Esophagus squamous epithelium (tissue), 5 donors: ENCODE measurements at regions not wholly inside any gene's neighbourhood (a gene's known extent, or its start where the extent isn't known, plus 50 kb on each side); places are given as distances from the start of the nearest gene placed in this dataset.
"Not testable (repeated sequence)": the region's sequence is repeated elsewhere in the genome, so short reads cannot be mapped to it uniquely, and the experiment has no call there.

Experiments used
- DNase-seq: peaks from one replicate; lab custom pipeline; 2025; lab: John Stamatoyannopoulos, UW
- H3K27ac ChIP-seq, 4 donors: fragments of 200-600 bp; sonication (generic); one replicate each; pipeline ENCODE4 v1.5.1; 2016 to 2019; ENCODE audit warnings: mild to moderate bottlenecking in 1 of 4
- H3K27me3 ChIP-seq, 4 donors: fragments of 200-600 bp; sonication (generic); 1 replicate in 3 of 4; 2 replicates in 1 of 4; pipeline versions ENCODE4 v1.5.1 to v1.6.0; 2017 to 2021; ENCODE audit warnings: antibody characterized with exemption in 1 of 4
- H3K36me3 ChIP-seq, 3 donors: fragments of 200-600 bp; sonication (generic); one replicate each; pipeline ENCODE4 v1.5.1; 2016 to 2019
- H3K4me1 ChIP-seq, 3 donors: fragments of 200-600 bp; sonication (generic); one replicate each; pipeline ENCODE4 v1.5.1; 2017 to 2019
- H3K4me3 ChIP-seq, 4 donors: fragments of 200-600 bp; sonication (generic); 1 replicate in 3 of 4; 2 replicates in 1 of 4; pipeline ENCODE4 v1.5.1; 2016 to 2019; ENCODE audit warnings: mild to moderate bottlenecking in 2 of 4, moderate library complexity in 1 of 4
- H3K9me3 ChIP-seq, 3 donors: fragments of 200-600 bp; sonication (generic); one replicate each; pipeline ENCODE4 v1.5.1; 2016 to 2019
- CTCF ChIP-seq, 6 experiments: fragments of 450-650 bp in 4 of 6; fragments of 200-600 bp in 2 of 6; sonication (generic) in 2 of 6; IDR thresholded peaks; one replicate each; pipeline ENCODE4 v1.5.1; 2016 to 2019; ENCODE audit warnings: antibody characterized with exemption in 6 of 6, mild to moderate bottlenecking in 4 of 6, moderate library complexity in 4 of 6
- POLR2A ChIP-seq, 4 donors: fragments of 450-650 bp; IDR thresholded peaks; one replicate each; pipeline ENCODE4 v1.6.1; 2017; ENCODE audit warnings: antibody characterized with exemption in 4 of 4, mild to moderate bottlenecking in 4 of 4, moderate library complexity in 3 of 4
- WGBS, 2 donors: methylation state at CpG; one replicate each; pipeline ENCODE4 v1.1.5; 2018; 5-methylcytosine and 5-hydroxymethylcytosine counted together
- intact Hi-C: fragments of 100-400 bp; cut with DNase I; formaldehyde crosslinking; loops from one replicate; pipeline ENCODE4 v1.15.0; 2022
- donor health status: DM: yes; HTN: yes; CAD: no.

GRCh38 chrX:71822314-71822713 lies 59.2 kb downstream of the CXorf49B start:
- H3K27me3 ChIP-seq, H3K9me3 ChIP-seq, H3K4me1 ChIP-seq, H3K36me3 ChIP-seq, H3K4me3 ChIP-seq, intact Hi-C loops, DNase-seq, H3K27ac ChIP-seq: not testable (repeated sequence)
- 60 to 78% methylated on average over 2 to 4 of the region's 4 CpGs for WGBS, 2 donors

- Histone ChIP-seq H3K36me3 (no peaks in the 10 kb centered on the region), H3K9me3 (no peaks in the 10 kb centered on the region), H3K27ac (no peak overlapping the region), H3K27me3 (no peaks in the 10 kb centered on the region), H3K4me3 (no peak overlapping the region), H3K4me1 (no peaks in the 10 kb centered on the region)
- WGBS, 2 donors: 61 to 93% methylated on average over 2 to 4 of the region's 12 CpGs
- TF ChIP-seq POLR2A (IDR thresholded peaks at IDR 0.05) (no peak), CTCF (IDR thresholded peaks at IDR 0.05) (no peak)
- no peak for DNase-seq
- intact Hi-C loops: no loop called here
These were observed 60.4 kb downstream of the CXorf49B start for GRCh38 chrX:71823391-71824057.

- no peaks in the 10 kb centered on the region for H3K9me3 ChIP-seq
- TF ChIP-seq CTCF (IDR thresholded peaks at IDR 0.05) (no peak), POLR2A (IDR thresholded peaks at IDR 0.05) (no peak)
- no peaks in the 10 kb centered on the region for H3K4me1 ChIP-seq
- no peaks in the 10 kb centered on the region for H3K27me3 ChIP-seq
- DNase-seq: no peak
- H3K27ac ChIP-seq: no peak overlapping the region
- H3K36me3 ChIP-seq: no peaks in the 10 kb centered on the region
- no peak overlapping the region for H3K4me3 ChIP-seq
- WGBS, 2 donors: 60 to 84% methylated on average over 1 to 5 of the region's 6 CpGs
- intact Hi-C loops: no loop called here
These were observed 64.9 kb downstream of the CXorf49B start for GRCh38 chrX:71828086-71828485.

- intact Hi-C loops, H3K4me3 ChIP-seq, H3K36me3 ChIP-seq, DNase-seq, H3K4me1 ChIP-seq, H3K9me3 ChIP-seq, H3K27me3 ChIP-seq, H3K27ac ChIP-seq: not testable (repeated sequence)
- WGBS, 2 donors: 66 to 70% methylated on average over 4 of the region's 4 CpGs
These were observed 72.6 kb upstream of the NHSL2 start for GRCh38 chrX:71838092-71838491.

GRCh38 chrX:71846429-71846828 lies 64.2 kb upstream of the NHSL2 start:
- TF ChIP-seq CTCF (IDR thresholded peaks at IDR 0.05) (no peak), POLR2A (IDR thresholded peaks at IDR 0.05) (no peak)
- Histone ChIP-seq H3K9me3 (peaks cover 0 to 8% (median 0%) of the 10 kb centered on the region in 3 donors), H3K36me3 (no peaks in the 10 kb centered on the region), H3K27ac (no peak overlapping the region), H3K4me3 (no peak overlapping the region), H3K4me1 (no peaks in the 10 kb centered on the region), H3K27me3 (no peaks in the 10 kb centered on the region)
- WGBS, 2 donors: 43 to 44% methylated on average over 1 of the region's 1 CpG
- no peak for DNase-seq
- intact Hi-C loops: no loop called here

GRCh38 chrX:71852182-71852581 lies 58.5 kb upstream of the NHSL2 start:
- no peak for DNase-seq
- Histone ChIP-seq H3K27me3 (no peaks in the 10 kb centered on the region), H3K4me3 (no peak overlapping the region), H3K4me1 (no peaks in the 10 kb centered on the region), H3K36me3 (no peaks in the 10 kb centered on the region), H3K27ac (no peak overlapping the region), H3K9me3 (no peaks in the 10 kb centered on the region)
- TF ChIP-seq CTCF (IDR thresholded peaks at IDR 0.05): no peak
- no peak for TF ChIP-seq POLR2A (IDR thresholded peaks at IDR 0.05)
- WGBS, 2 donors: 74 to 85% methylated on average over 9 of the region's 9 CpGs
- intact Hi-C loops: no loop called here
